HG03066 (cell line): ENCODE measurements at regions not wholly inside any gene's neighbourhood (a gene's known extent, or its start where the extent isn't known, plus 50 kb on each side); places are given as distances from the start of the nearest gene placed in this dataset.
"Not testable (repeated sequence)": the region's sequence is repeated elsewhere in the genome, so short reads cannot be mapped to it uniquely, and the experiment has no call there.

Source experiments
- ATAC-seq: cut with Tn5 transposase; IDR thresholded peaks from one replicate; pipeline ENCODE4 v1.9.1; 2021; ENCODE audit warnings: low read depth; ENCODE audit not compliant: unreplicated experiment

DNA sequence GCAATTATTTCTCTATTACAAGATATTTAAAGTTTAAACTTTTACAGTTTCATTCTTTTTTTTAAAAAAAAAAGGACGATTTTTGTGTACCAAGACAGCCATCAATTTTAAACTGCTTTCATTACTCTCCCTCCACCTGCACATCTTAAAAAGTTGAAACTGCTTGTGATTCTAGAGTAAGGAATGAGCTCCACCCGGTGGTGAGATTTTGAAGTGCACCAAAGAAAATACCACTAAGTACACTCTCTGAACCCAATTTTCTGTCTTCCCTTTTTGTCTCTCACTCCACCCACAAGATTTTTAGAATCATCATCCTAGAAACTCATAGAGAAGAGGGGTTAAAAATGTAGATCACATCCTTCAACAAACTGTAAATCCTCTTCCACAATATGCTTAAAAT lies 91.3 kb upstream of the WDR44 start:
- no peak for ATAC-seq

DNA sequence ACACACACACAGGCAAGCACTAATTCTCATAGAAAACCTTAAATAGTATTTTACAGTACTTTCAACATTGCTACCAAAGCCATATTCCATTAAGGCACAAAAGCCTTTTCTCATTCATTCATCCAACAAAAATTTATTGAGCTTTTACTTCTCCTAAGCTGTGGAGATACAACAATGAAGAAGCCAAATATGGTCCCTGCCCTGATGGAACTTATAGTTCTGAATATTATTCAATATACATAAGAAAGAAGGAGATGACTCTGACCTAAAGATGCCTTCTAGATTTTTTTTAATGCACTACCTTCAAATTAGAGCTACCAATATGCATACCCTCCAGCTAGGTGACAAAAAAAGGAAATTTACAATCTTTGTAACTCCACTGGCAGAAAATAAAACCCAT lies 90.0 kb upstream of the WDR44 start:
- no peak for ATAC-seq

DNA sequence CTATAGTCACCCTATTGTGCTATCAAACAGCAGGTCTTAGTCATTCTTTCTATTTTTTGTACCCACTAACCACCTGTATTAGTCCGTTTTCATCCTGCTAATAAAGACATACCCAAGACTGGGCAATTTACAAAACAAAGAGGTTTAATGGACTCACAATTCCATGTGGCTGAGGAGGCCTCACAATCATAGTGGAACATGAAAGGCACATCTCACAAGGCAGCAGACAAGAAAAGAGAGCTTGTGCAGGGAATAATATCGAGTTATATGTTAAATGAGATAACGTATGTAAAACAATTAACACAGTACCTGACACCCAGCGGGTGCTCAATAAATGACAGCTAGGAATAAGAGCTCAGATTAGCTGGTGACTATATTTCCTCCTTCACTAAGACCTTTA lies 88.1 kb upstream of the WDR44 start:
- no peak for ATAC-seq

DNA sequence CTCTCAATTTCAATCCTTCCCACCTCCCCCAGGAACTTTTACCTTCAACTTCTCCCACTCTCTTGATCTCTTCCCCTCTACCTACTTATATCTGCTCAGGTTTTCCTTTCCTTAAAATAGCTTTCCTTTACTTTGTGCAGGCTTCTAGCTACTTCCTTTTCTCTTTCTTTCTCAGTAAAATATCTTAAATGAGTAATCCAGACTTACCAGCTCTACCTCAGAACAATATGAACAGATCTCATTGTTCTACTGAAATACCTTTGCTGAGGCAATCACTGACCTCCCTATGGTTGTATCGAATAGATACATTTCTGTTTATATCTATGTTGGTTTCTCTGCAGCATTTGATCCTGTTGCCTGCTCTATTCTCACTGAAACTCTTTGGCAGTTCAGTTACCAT lies 86.7 kb upstream of the WDR44 start:
- ATAC-seq: no peak

DNA sequence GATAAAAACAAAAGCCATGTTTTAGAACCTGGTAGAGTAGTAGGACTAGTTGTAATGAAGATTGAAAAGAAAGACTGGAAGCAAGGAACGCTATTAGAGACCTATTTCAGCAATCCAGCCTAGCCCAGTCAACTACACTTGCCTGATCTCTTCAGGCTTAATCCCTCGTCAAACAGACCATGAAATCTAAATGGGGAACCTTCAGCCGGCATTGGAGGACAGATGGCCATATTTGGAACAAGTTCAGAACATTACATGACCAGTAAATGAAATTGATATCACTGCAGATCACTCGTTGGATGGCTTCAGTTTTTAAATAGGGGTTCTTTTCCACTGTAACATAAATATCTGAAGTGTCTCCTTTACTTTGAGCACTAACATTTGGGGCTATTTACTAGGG lies 84.8 kb upstream of the WDR44 start:
- no peak for ATAC-seq

DNA sequence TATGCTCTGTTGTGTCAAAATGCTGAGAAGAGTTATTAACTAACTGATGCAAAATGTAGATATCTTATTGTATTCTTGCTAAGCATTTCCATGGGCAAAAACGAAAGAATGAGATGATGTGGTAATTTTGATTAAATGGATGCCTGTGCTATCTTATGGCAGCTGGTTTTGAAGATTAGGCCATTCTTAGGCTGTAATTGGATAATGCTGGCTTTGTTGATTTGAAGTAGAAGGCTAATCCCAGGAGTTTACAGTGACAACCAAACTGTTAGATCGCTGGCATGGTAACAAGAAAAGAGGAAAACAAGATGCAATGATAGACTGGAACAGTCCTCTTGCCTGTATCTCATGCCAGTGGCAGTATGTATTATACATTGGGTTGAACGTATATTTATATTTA lies 74.1 kb upstream of the WDR44 start:
- ATAC-seq: no peak

DNA sequence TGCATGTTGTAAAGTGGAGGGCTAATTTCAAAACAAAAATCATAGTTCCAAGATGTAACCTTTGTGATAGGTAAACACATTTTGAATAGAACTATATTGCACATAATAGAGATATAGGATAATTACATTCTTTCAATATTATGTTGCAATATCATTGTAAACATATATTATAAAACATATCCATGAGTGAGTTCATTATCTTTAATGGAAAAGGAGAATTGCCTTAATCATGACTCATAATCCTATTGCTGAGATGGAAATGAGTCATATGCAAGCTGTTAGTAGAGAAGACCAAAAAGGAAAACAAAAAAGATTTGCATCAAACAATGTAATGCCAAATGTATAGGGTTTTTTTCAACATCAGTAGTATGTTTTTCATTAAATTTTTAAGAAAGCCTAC lies 73.7 kb upstream of the WDR44 start:
- ATAC-seq: no peak

DNA sequence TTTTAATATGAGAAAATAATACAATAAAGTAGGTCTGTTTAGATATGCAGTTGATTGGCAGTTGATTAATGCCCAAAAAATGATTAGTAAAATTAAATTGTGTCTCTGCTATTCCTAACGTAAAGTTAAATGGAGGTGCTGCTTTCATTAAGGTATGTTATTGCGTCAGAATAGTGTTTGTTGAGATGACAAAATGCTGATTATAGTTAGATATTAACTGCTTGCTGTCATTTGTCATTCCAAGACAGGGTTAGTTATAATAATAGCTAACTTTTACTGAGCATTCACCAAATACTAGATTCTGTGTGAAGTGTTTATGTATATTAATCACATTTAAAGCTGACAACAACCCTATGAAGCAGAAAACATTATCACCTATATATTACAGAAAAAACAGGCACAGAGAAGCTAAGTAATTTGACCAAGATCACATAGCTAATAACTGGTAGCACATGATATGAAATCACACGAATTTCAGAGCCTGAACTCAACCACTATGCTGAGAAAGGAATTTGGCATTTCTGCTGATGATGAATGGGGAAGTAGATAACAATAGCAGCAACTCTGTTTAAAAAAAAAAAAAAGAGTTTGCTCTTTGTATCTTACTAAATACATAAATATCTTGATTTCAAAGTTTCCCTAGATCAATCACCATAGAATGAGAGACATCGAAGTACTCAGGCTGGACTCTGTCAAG lies 59.7 kb upstream of the WDR44 start:
- ATAC-seq: no peak

DNA sequence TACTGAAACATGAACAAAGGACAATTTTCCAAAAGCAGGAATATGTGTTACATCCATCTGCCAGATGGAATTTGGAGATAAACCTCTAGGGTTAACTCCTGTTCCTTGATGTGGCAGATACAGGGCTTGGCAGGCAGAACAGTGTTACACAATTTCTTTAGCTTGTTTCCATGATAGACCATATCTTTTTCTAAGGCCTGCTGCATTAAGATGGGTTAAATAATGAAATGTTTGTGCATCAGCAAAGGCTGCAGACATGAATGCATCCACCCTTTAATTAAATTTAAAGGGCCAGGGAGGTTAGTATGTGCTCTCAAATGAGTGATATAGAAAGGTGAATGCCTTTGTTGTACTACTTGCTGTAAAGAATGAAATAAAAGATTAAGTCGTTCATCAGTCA lies 50.1 kb upstream of the WDR44 start:
- ATAC-seq: not testable (repeated sequence)
